Caco-2 (cell line): ENCODE measurements at regions not wholly inside any gene's neighbourhood (a gene's known extent, or its start where the extent isn't known, plus 50 kb on each side); places are given as distances from the start of the nearest gene placed in this dataset.
A peak's percentile ranks its signal among the peaks of the same experiment; 100 is the strongest.

ENCODE experiments used
- BruUV-seq: library from RNA; stranded (reverse); fragments of 400-500 nt; replicated peaks from 2 replicates; lab custom pipeline; 2021; lab: Mats Ljungman, UMichigan
- CTCF ChIA-PET: fragments of 300-600 bp; sonication (Branson Sonifier 250); formaldehyde crosslinking; loops from one replicate; lab custom pipeline; 2022; ENCODE audit warnings: antibody characterized with exemption; lab: Charles Lee
- POLR2A ChIA-PET: fragments of 300-600 bp; sonication (Branson Sonifier 250); formaldehyde crosslinking; loops from one replicate; lab custom pipeline; 2022; ENCODE audit warnings: antibody characterized with exemption; lab: Charles Lee
- DNase-seq, 2 experiments: peaks; one replicate each; pipeline versions ENCODE4 v3.0.0 to v3.0.0-alpha.2; 2020 to 2022
- H3K27me3 ChIP-seq: replicated peaks from 2 replicates; pipeline ENCODE4 v1.6.0; 2011; ENCODE audit warnings: low read length; ENCODE audit not compliant: control insufficient read depth, insufficient read depth
- H3K36me3 ChIP-seq: 2 replicates; pipeline ENCODE4 v1.5.1; 2011; ENCODE audit warnings: low read length; ENCODE audit not compliant: control insufficient read depth, insufficient read depth
- H3K4me1 ChIP-seq: fragments of 250-450 bp; sonication (Bioruptor Pico); 2 replicates; pipeline ENCODE4 v1.5.1; 2020; ENCODE audit warnings: mild to moderate bottlenecking
- H3K4me3 ChIP-seq: 2 replicates; pipeline ENCODE4 v1.5.1; 2011; ENCODE audit warnings: low read depth, mild to moderate bottlenecking, control low read depth, low read length
- H3K9me3 ChIP-seq: fragments of 250-450 bp; sonication (Bioruptor Pico); 2 replicates; pipeline ENCODE4 v1.5.1; 2020; ENCODE audit warnings: mild to moderate bottlenecking, moderate library complexity
- H3K27ac Mint-ChIP-seq: one replicate; pipeline ENCODE4 v1.8.0; 2022; ENCODE audit warnings: mixed read lengths; ENCODE audit not compliant: unreplicated experiment
- H3K27me3 Mint-ChIP-seq: one replicate; pipeline ENCODE4 v1.8.0; 2022; ENCODE audit warnings: mixed read lengths; ENCODE audit not compliant: insufficient read depth, unreplicated experiment
- H3K36me3 Mint-ChIP-seq: one replicate; pipeline ENCODE4 v1.8.0; 2022; ENCODE audit warnings: mild to moderate bottlenecking, mixed read lengths; ENCODE audit not compliant: insufficient read depth, unreplicated experiment
- H3K4me1 Mint-ChIP-seq: one replicate; pipeline ENCODE4 v1.8.0; 2022; ENCODE audit warnings: low read depth, mixed read lengths; ENCODE audit not compliant: unreplicated experiment
- H3K4me3 Mint-ChIP-seq: one replicate; pipeline ENCODE4 v1.8.0; 2022; ENCODE audit warnings: mild to moderate bottlenecking, moderate library complexity, mixed read lengths; ENCODE audit not compliant: unreplicated experiment
- H3K9me3 Mint-ChIP-seq: one replicate; pipeline ENCODE4 v1.8.0; 2022; ENCODE audit warnings: mixed read lengths; ENCODE audit not compliant: unreplicated experiment
- intact Hi-C: fragments of 100-400 bp; cut with micrococcal nuclease; formaldehyde crosslinking; loops from one replicate; pipeline ENCODE4 v1.10.0; 2022; ENCODE audit not compliant: unreplicated experiment
- TF ChIP-seq, protein P1 (sequence below), 2 experiments: fragments of 200-600 bp in 1 of 2; IDR thresholded peaks; 1 replicate in 1 of 2; 2 replicates in 1 of 2; pipeline versions ENCODE4 v1.5.1 to v1.8.0; 2011 to 2022; ENCODE audit warnings: antibody characterized with exemption in 1 of 2, control low read depth in 1 of 2, inconsistent platforms in 1 of 2, low read depth in 1 of 2, low read length in 1 of 2, mild to moderate bottlenecking in 1 of 2, moderate library complexity in 1 of 2; ENCODE audit not compliant: insufficient read depth in 1 of 2, severe bottlenecking in 1 of 2, unreplicated experiment in 1 of 2

DNA sequence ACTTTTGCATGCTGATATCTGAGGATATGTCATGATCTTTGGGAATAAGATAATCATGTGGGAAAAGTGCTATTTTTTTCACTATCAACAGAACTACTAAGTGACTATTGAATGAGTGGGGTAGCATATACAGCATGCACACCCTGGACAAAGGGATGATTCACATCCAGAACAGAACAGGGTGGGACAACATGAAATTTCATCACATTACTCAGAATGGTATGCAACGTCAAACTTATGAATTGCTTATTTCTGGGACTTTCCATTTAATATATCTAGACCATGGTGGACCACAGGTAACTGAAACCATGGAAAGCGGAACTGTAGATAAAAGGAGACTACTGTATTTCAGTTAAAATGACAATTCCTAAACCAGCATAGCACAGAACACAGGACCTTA, 370.0 kb downstream of the HINT1 start:
- no TSS peak for BruUV-seq
- no peaks in the 10 kb centered on the region for H3K27me3 Mint-ChIP-seq
- H3K4me3 Mint-ChIP-seq, result no peak overlapping the region
- H3K36me3 ChIP-seq, result no peaks in the 10 kb centered on the region
- no peak overlapping the region for H3K4me3 ChIP-seq
- TF ChIP-seq, protein P1, sequence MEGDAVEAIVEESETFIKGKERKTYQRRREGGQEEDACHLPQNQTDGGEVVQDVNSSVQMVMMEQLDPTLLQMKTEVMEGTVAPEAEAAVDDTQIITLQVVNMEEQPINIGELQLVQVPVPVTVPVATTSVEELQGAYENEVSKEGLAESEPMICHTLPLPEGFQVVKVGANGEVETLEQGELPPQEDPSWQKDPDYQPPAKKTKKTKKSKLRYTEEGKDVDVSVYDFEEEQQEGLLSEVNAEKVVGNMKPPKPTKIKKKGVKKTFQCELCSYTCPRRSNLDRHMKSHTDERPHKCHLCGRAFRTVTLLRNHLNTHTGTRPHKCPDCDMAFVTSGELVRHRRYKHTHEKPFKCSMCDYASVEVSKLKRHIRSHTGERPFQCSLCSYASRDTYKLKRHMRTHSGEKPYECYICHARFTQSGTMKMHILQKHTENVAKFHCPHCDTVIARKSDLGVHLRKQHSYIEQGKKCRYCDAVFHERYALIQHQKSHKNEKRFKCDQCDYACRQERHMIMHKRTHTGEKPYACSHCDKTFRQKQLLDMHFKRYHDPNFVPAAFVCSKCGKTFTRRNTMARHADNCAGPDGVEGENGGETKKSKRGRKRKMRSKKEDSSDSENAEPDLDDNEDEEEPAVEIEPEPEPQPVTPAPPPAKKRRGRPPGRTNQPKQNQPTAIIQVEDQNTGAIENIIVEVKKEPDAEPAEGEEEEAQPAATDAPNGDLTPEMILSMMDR (IDR thresholded peaks at IDR 0.05; ENCODE audit: insufficient read depth in 1 of 2, low read depth in 1 of 2, low read length in 1 of 2, severe bottlenecking in 1 of 2, unreplicated experiment in 1 of 2), result no peak
- intact Hi-C loops, result no loop called here
- no peaks in the 10 kb centered on the region for H3K36me3 Mint-ChIP-seq
- H3K9me3 ChIP-seq, result 0 out of 2 replicates have a peak, but pooled peaks cover 3% of the 10 kb centered on the region
- POLR2A ChIA-PET, result no interaction called here
- no peak for DNase-seq
- no peaks in the 10 kb centered on the region for H3K4me1 ChIP-seq
- CTCF ChIA-PET, result no interaction called here
- no peaks in the 10 kb centered on the region for H3K4me1 Mint-ChIP-seq
- no peak overlapping the region for H3K27ac Mint-ChIP-seq
- H3K9me3 Mint-ChIP-seq, result peaks cover 12% of the 10 kb centered on the region
- H3K27me3 ChIP-seq, result no peaks in the 10 kb centered on the region

DNA sequence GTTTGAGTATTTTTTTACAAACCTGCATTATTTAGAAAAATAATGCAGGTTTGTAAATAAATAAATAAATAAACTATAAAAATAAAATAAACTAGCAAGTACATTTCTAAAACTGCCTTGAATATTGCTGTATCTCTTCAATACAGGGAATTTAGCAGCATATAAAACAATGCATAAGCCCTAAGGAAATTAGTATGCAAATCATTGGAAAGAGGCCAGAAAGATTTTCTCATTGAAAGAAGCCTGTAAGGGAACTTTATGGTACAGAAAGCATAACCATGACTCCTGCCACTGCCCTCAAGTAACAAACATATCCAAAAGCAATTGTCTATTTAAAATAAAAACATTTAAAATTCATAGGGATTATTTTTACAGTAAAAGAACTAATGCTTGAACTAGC, 387.3 kb downstream of the HINT1 start:
- no TSS peak for BruUV-seq
- no peak overlapping the region for H3K4me3 Mint-ChIP-seq

DNA sequence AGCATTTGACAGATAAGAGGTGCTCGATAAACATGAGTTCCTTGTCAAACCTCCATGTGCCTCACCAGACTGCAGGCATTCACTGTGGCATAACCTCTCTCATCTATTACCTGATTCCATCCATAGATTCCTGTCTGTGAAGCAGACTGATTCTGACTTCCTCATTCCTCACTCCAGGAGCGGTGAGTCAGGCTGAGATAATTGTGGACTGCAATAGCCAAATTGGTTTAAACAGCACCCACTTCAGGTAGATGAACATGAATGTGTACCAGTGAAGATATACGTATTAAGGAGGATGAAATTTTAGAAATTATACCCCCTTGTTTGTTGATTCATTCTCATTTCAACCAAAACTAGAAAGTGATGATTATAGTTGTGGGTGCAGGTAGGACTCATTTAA, 391.2 kb downstream of the HINT1 start:
- Histone ChIP-seq H3K27me3 (no peaks in the 10 kb centered on the region), H3K36me3 (no peaks in the 10 kb centered on the region), H3K4me1 (peaks cover 8% of the 10 kb centered on the region), H3K9me3 (no peaks in the 10 kb centered on the region), H3K4me3 (no peak overlapping the region)
- TF ChIP-seq, protein P1 (IDR thresholded peaks at IDR 0.05; ENCODE audit: insufficient read depth in 1 of 2, low read depth in 1 of 2, low read length in 1 of 2, severe bottlenecking in 1 of 2, unreplicated experiment in 1 of 2), result no peak
- Mint-ChIP-seq H3K9me3 (no peaks in the 10 kb centered on the region), H3K27ac (peak overlapping the region; percentile 73), H3K27me3 (no peaks in the 10 kb centered on the region), H3K4me1 (peaks cover 6% of the 10 kb centered on the region), H3K4me3 (no peak overlapping the region), H3K36me3 (no peaks in the 10 kb centered on the region)
- POLR2A ChIA-PET, result no interaction called here
- BruUV-seq, result no TSS peak
- peak; percentile 62 for DNase-seq
- intact Hi-C loops, result no loop called here
- CTCF ChIA-PET, result no interaction called here

More for the DNA sequence above, 387.3 kb downstream of the HINT1 start:
- DNase-seq, result no peak
- CTCF ChIA-PET, result no interaction called here
- Mint-ChIP-seq H3K36me3 (no peaks in the 10 kb centered on the region), H3K9me3 (peaks cover 9% of the 10 kb centered on the region), H3K27me3 (no peaks in the 10 kb centered on the region), H3K27ac (no peak overlapping the region), H3K4me1 (peaks cover 6% of the 10 kb centered on the region)
- intact Hi-C loops, result no loop called here
- TF ChIP-seq, protein P1 (IDR thresholded peaks at IDR 0.05; ENCODE audit: insufficient read depth in 1 of 2, low read depth in 1 of 2, low read length in 1 of 2, severe bottlenecking in 1 of 2, unreplicated experiment in 1 of 2), result no peak
- Histone ChIP-seq H3K4me1 (peaks cover 8% of the 10 kb centered on the region), H3K36me3 (no peaks in the 10 kb centered on the region), H3K27me3 (no peaks in the 10 kb centered on the region), H3K4me3 (no peak overlapping the region), H3K9me3 (0 out of 2 replicates have a peak, but pooled peaks cover 5% of the 10 kb centered on the region)
- POLR2A ChIA-PET, result no interaction called here
